ACC112 (cell line): ENCODE measurements at regions not wholly inside any gene's neighbourhood (a gene's known extent, or its start where the extent isn't known, plus 50 kb on each side); places are given as distances from the start of the nearest gene placed in this dataset.

ENCODE experiments used
- H2AFZ ChIP-seq: fragments of 200-600 bp; sonication (generic); one replicate; pipeline ENCODE4 v1.6.0; 2017; ENCODE audit warnings: antibody characterized with exemption, low read length; ENCODE audit not compliant: unreplicated experiment
- H3K27ac ChIP-seq: fragments of 200-600 bp; sonication (generic); 2 replicates; pipeline ENCODE4 v1.5.1; 2014; ENCODE audit warnings: low read depth, mild to moderate bottlenecking, antibody characterized with exemption, low read length, moderate library complexity
- H3K27me3 ChIP-seq: fragments of 200-600 bp; sonication (generic); 2 replicates; pipeline ENCODE4 v1.6.1; 2014; ENCODE audit warnings: mild to moderate bottlenecking, antibody characterized with exemption, low read length, moderate library complexity, mixed read lengths; ENCODE audit not compliant: insufficient read depth
- H3K36me3 ChIP-seq: fragments of 200-600 bp; sonication (generic); 2 replicates; pipeline ENCODE4 v1.6.1; 2016; ENCODE audit warnings: mild to moderate bottlenecking, antibody characterized with exemption, low read length, moderate library complexity, mixed read lengths; ENCODE audit not compliant: insufficient read depth
- H3K4me1 ChIP-seq: fragments of 200-600 bp; sonication (generic); one replicate; pipeline ENCODE4 v1.6.1; 2016; ENCODE audit warnings: low read length, mixed read lengths; ENCODE audit not compliant: insufficient read depth, unreplicated experiment, control insufficient read depth
- H3K4me3 ChIP-seq: fragments of 200-600 bp; sonication (generic); 2 replicates; pipeline ENCODE4 v1.5.1; 2014; ENCODE audit warnings: mild to moderate bottlenecking, low read depth, low read length
- H3K79me2 ChIP-seq: fragments of 200-600 bp; sonication (generic); one replicate; pipeline ENCODE4 v1.6.0; 2016; ENCODE audit warnings: low read length; ENCODE audit not compliant: control insufficient read depth, unreplicated experiment, insufficient read depth

- no peaks in the 10 kb centered on the region for H3K36me3 ChIP-seq
- H3K27me3 ChIP-seq = no peaks in the 10 kb centered on the region
- H3K79me2 ChIP-seq = no peaks in the 10 kb centered on the region
- H3K4me3 ChIP-seq = no peak overlapping the region
- H3K27ac ChIP-seq = peak overlapping the region; percentile 49; the same call in 1 of the 2 replicates
- H3K4me1 ChIP-seq = peaks cover 9% of the 10 kb centered on the region
- H2AFZ ChIP-seq = peak overlapping the region; percentile 47
These were observed 52.0 kb upstream of the OSBPL8 start for GRCh38 chr12:76611533-76611932.

DNA sequence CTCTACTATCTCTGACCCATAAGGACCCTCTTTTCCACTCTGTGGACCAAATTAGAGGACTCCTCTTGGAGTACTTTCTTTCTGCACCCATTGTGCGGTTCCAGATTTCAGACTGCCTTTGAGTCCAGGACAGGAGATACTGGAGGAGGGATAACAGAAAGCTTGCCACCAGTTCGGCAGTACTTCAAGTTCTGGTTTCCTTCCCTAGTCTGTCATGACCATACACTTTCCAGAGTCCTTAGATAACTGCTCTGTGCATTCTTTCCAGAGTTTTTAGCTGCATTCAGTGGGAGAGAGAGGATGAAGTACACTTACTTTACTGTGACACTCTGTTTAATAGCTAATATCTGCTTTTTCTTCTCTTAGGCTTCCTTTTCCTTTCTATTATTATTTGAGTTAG is 54.8 kb upstream of the OSBPL8 start:
- no peak overlapping the region for H3K4me3 ChIP-seq

DNA sequence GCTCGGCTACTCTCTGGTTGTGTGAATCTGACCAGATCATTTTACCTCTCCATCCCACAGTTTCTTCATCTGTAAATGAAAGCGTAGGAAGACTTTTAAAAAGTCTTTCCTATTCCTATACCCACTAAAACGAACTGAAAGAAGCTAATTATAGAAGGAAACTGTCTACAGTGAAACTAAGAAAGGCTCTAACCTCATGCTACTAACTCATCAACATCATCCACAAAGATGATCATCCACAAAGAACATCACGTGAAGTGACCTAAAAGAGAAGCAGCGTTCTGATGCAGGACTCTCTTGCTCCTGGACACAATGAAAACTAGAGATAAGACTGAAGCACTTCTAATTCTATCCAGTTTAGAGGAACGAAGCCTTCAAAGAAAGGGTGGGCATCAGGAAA is 58.5 kb upstream of the OSBPL8 start:
- H3K4me3 ChIP-seq = no peak overlapping the region
- H3K27me3 ChIP-seq = no peaks in the 10 kb centered on the region
- no peak overlapping the region for H2AFZ ChIP-seq
- no peaks in the 10 kb centered on the region for H3K4me1 ChIP-seq
- no peaks in the 10 kb centered on the region for H3K36me3 ChIP-seq
- no peak overlapping the region for H3K27ac ChIP-seq
- no peaks in the 10 kb centered on the region for H3K79me2 ChIP-seq

More for the DNA sequence above, 54.8 kb upstream of the OSBPL8 start:
- Histone ChIP-seq H3K79me2 (no peaks in the 10 kb centered on the region), H3K27ac (no peak overlapping the region), H3K27me3 (no peaks in the 10 kb centered on the region), H3K4me1 (peaks cover 9% of the 10 kb centered on the region), H2AFZ (no peak overlapping the region), H3K36me3 (no peaks in the 10 kb centered on the region)

- Histone ChIP-seq H3K27ac (no peak overlapping the region), H3K79me2 (no peaks in the 10 kb centered on the region), H3K36me3 (no peaks in the 10 kb centered on the region), H3K4me1 (peaks cover 7% of the 10 kb centered on the region), H3K4me3 (no peak overlapping the region), H3K27me3 (no peaks in the 10 kb centered on the region), H2AFZ (no peak overlapping the region)
These were observed 62.0 kb upstream of the OSBPL8 start for GRCh38 chr12:76621582-76622024.

GRCh38 chr12:76622351-76622750 is 62.8 kb upstream of the OSBPL8 start:
- Histone ChIP-seq H3K4me3 (no peak overlapping the region), H3K27ac (no peak overlapping the region), H3K36me3 (no peaks in the 10 kb centered on the region), H3K79me2 (no peaks in the 10 kb centered on the region), H3K27me3 (no peaks in the 10 kb centered on the region), H3K4me1 (peaks cover 7% of the 10 kb centered on the region), H2AFZ (no peak overlapping the region)

DNA sequence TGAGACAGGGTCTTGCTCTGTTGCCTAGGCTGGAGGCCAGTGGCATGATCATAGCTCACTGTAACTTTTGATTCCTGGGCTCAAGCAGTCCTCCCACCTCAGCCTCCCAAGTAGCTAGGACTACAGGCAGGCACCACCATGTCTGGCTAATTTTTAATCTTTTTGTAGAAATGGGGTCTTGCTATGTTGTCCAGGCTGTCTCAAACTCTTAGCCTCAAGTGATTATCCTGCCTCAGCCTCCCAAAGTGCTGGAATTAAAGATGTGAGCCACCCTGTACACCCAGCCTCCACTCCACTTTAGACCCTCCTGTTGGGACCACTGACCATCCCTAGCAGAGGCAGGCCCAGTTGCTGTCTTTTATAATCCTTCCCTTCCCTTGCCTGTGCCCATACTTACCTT is 63.3 kb upstream of the OSBPL8 start:
- no peak overlapping the region for H3K27ac ChIP-seq
- no peaks in the 10 kb centered on the region for H3K79me2 ChIP-seq
- H3K4me1 ChIP-seq = peaks cover 7% of the 10 kb centered on the region
- H3K27me3 ChIP-seq = no peaks in the 10 kb centered on the region
- H2AFZ ChIP-seq = no peak overlapping the region
- H3K36me3 ChIP-seq = no peaks in the 10 kb centered on the region
- H3K4me3 ChIP-seq = no peak overlapping the region

GRCh38 chr12:76623931-76624330 is 64.4 kb upstream of the OSBPL8 start:
- Histone ChIP-seq H3K79me2 (no peaks in the 10 kb centered on the region), H3K4me3 (no peak overlapping the region), H3K27me3 (no peaks in the 10 kb centered on the region), H3K27ac (no peak overlapping the region), H3K36me3 (no peaks in the 10 kb centered on the region), H2AFZ (peak overlapping the region; percentile 2), H3K4me1 (peaks cover 7% of the 10 kb centered on the region)

- Histone ChIP-seq H3K79me2 (no peaks in the 10 kb centered on the region), H3K27me3 (no peaks in the 10 kb centered on the region), H3K4me1 (peaks cover 7% of the 10 kb centered on the region), H2AFZ (no peak overlapping the region), H3K36me3 (no peaks in the 10 kb centered on the region), H3K4me3 (no peak overlapping the region), H3K27ac (no peak overlapping the region)
These were observed 68.0 kb upstream of the OSBPL8 start for GRCh38 chr12:76627346-76628135.

GRCh38 chr12:76628745-76629144 is 69.2 kb upstream of the OSBPL8 start:
- Histone ChIP-seq H3K4me1 (peaks cover 9% of the 10 kb centered on the region), H3K4me3 (no peak overlapping the region), H3K79me2 (no peaks in the 10 kb centered on the region), H2AFZ (no peak overlapping the region), H3K27ac (no peak overlapping the region), H3K36me3 (no peaks in the 10 kb centered on the region), H3K27me3 (no peaks in the 10 kb centered on the region)

- Histone ChIP-seq H3K27me3 (no peaks in the 10 kb centered on the region), H3K4me3 (no peak overlapping the region), H3K27ac (no peak overlapping the region), H3K36me3 (no peaks in the 10 kb centered on the region), H2AFZ (no peak overlapping the region), H3K4me1 (peaks cover 5% of the 10 kb centered on the region), H3K79me2 (no peaks in the 10 kb centered on the region)
These were observed 72.2 kb upstream of the OSBPL8 start for GRCh38 chr12:76631741-76632140.

DNA sequence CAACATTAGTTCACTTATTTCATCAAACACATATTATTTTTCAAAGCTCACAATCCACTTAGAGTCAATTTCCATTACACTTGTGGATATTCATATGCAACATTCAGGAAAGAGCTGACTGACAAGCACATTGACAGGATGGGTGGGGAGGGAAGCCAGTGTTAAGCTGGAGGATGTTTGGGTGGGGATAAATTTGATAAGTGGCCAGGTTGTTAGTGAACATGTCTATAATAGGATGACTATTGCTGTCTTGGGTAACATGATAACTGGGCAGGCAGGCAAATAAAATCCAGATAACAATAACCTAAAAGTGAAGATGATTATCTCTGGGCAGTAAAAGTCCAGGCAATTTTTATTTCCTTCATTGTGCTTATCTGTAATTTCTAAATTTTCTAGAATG is 73.8 kb upstream of the OSBPL8 start:
- no peak overlapping the region for H3K27ac ChIP-seq
- H3K36me3 ChIP-seq = no peaks in the 10 kb centered on the region

More for the DNA sequence above, 73.8 kb upstream of the OSBPL8 start:
- no peaks in the 10 kb centered on the region for H3K79me2 ChIP-seq
- H3K27me3 ChIP-seq = no peaks in the 10 kb centered on the region
- no peak overlapping the region for H2AFZ ChIP-seq
- peaks cover 15% of the 10 kb centered on the region for H3K4me1 ChIP-seq
- no peak overlapping the region for H3K4me3 ChIP-seq
